AG09319 (cell line): ENCODE measurements at regions not wholly inside any gene's neighbourhood (a gene's known extent, or its start where the extent isn't known, plus 50 kb on each side); places are given as distances from the start of the nearest gene placed in this dataset.

Source experiments
- DNase-seq: peaks from one replicate; pipeline ENCODE4 v3.0.0-alpha.2; 2010; ENCODE audit warnings: low read depth; ENCODE audit errors: extremely low read depth
- CTCF ChIP-seq: IDR thresholded peaks from 2 replicates; pipeline ENCODE4 v1.5.1; 2011; ENCODE audit warnings: low read depth, mild to moderate bottlenecking, inconsistent platforms, low read length, moderate library complexity

DNA sequence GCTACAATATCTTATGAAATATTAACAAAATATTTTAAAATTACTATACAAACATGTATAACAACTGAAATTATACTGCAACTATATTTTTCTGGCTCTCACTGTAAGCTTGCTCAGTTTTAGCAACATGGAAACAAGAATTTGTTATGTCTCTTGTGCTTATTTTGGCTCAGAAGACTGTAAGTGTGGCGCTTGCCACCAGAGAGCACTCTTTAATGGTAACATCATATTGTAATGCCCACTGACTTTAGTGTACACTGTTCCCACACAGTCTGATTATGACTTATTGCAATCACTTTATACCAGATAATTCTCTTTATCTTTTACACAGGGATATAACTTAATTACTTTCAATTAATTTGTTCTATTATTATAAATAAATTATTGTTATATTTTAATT, 1500.6 kb upstream of the TMEFF2 start:
- no peak for DNase-seq
- peak; percentile 7 for TF ChIP-seq CTCF

- DNase-seq: no peak
Observed at GRCh38 chr2:193693758-193694157, 1499.0 kb upstream of the TMEFF2 start.

DNA sequence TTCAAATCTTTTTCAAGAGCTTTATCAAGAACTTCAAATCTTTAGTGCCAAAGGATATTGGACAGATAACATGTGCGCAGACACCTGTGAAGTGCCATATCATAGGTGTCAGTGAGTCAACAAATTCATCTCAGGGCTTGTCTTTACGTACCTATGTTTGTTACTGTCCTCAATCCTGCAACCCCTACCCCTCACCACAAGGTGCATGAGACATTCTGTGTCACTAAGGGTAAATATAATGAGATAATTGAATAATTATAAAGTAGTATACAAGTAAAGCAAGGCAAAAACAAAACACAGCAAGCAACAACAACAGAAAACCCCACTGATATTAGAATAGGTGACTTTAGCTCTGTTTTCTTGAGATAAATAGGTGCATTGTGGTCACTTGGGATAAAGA, 1495.8 kb upstream of the TMEFF2 start:
- no peak for TF ChIP-seq CTCF
- DNase-seq: no peak

More at GRCh38 chr2:193693758-193694157, 1499.0 kb upstream of the TMEFF2 start:
- no peak for TF ChIP-seq CTCF

- no peak for DNase-seq
- TF ChIP-seq CTCF: no peak
Observed at GRCh38 chr2:193687195-193687594, 1492.5 kb upstream of the TMEFF2 start.

GRCh38 chr2:193679847-193680246, 1485.1 kb upstream of the TMEFF2 start:
- DNase-seq: no peak
- TF ChIP-seq CTCF: no peak

DNA sequence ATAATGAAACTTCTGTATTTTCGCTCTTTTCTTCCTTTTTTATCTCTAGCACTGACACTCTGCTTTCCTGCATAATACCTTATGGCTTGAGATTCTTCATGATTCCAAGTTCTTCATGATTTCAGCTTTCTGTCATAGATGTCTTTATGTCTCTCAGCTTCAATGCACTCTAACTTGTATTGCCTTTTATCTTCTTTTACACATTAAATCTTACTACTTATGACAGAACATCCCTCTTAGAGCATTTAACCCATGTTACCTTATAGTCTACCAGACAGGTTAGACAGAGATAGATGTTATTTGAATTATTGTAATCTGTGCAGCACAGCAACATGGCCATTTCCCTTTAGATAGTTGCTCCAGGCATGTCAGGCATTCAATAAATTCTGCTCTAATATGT, 1475.7 kb upstream of the TMEFF2 start:
- no peak for DNase-seq
- TF ChIP-seq CTCF: no peak

- no peak for DNase-seq
- TF ChIP-seq CTCF: no peak
Observed at GRCh38 chr2:193668557-193669323, 1474.0 kb upstream of the TMEFF2 start.
